GM23338 (cell line): ENCODE measurements at regions not wholly inside any gene's neighbourhood (a gene's known extent, or its start where the extent isn't known, plus 50 kb on each side); places are given as distances from the start of the nearest gene placed in this dataset.

Experiments used
- ATAC-seq: fragments of 200-7000 bp; cut with Tn5 transposase; 3 replicates; pipeline ENCODE4 v1.9.1; 2020
- DNase-seq: peaks from one replicate; pipeline ENCODE4 v3.0.0-alpha.2; 2015; ENCODE audit warnings: low spot score
- H2AFZ ChIP-seq: fragments of 200-600 bp; sonication (generic); 2 replicates; pipeline ENCODE4 v1.8.0; 2016; ENCODE audit warnings: antibody characterized with exemption, mild to moderate bottlenecking, moderate library complexity
- H3F3A ChIP-seq: fragments of 200-600 bp; sonication (generic); replicated peaks from 2 replicates; pipeline ENCODE4 v1.8.0; 2017; ENCODE audit warnings: antibody characterized with exemption, mixed run types, low read depth
- H3K27ac ChIP-seq: fragments of 200-600 bp; sonication (generic); 2 replicates; pipeline ENCODE4 v1.6.1; 2016; ENCODE audit warnings: low read depth
- H3K27me3 ChIP-seq: fragments of 200-600 bp; sonication (generic); 2 replicates; pipeline ENCODE4 v1.8.0; 2016; ENCODE audit warnings: mild to moderate bottlenecking, mixed run types, moderate library complexity; ENCODE audit not compliant: insufficient read depth
- H3K36me3 ChIP-seq: fragments of 200-600 bp; sonication (generic); 2 replicates; pipeline ENCODE4 v1.8.0; 2016; ENCODE audit warnings: mild to moderate bottlenecking; ENCODE audit not compliant: insufficient read depth
- H3K4me1 ChIP-seq: fragments of 200-600 bp; sonication (generic); 2 replicates; pipeline ENCODE4 v1.8.0; 2016; ENCODE audit warnings: mild to moderate bottlenecking, moderate library complexity; ENCODE audit not compliant: insufficient read depth
- H3K4me2 ChIP-seq: fragments of 200-600 bp; sonication (generic); 2 replicates; pipeline ENCODE4 v1.7.1; 2017; ENCODE audit warnings: mixed run types
- H3K4me3 ChIP-seq: fragments of 200-600 bp; sonication (generic); 2 replicates; pipeline ENCODE4 v1.6.1; 2016; ENCODE audit warnings: mixed run types
- H3K79me2 ChIP-seq: fragments of 200-600 bp; sonication (generic); replicated peaks from 2 replicates; pipeline ENCODE4 v1.8.0; 2017; ENCODE audit warnings: mild to moderate bottlenecking; ENCODE audit not compliant: insufficient read depth
- H3K9me2 ChIP-seq: fragments of 200-600 bp; sonication (generic); 2 replicates; pipeline ENCODE4 v1.8.0; 2017; ENCODE audit not compliant: insufficient read depth
- H4K20me1 ChIP-seq: fragments of 200-600 bp; sonication (generic); replicated peaks from 2 replicates; pipeline ENCODE4 v1.8.0; 2017; ENCODE audit warnings: mild to moderate bottlenecking; ENCODE audit not compliant: insufficient read depth
- H3K27ac Mint-ChIP-seq: 2 replicates; pipeline ENCODE4 v1.8.0; 2020; ENCODE audit warnings: inconsistent platforms, mild to moderate bottlenecking, moderate library complexity, mixed read lengths
- H3K27me3 Mint-ChIP-seq: 3 replicates; pipeline ENCODE4 v1.8.0; 2022; ENCODE audit warnings: low read depth, mild to moderate bottlenecking, moderate library complexity, mixed read lengths, inconsistent platforms; ENCODE audit not compliant: insufficient read depth, poor library complexity
- H3K36me3 Mint-ChIP-seq: 3 replicates; pipeline ENCODE4 v1.8.0; 2021; ENCODE audit warnings: low read depth, mild to moderate bottlenecking, inconsistent platforms, moderate library complexity, mixed read lengths
- H3K4me1 Mint-ChIP-seq: 3 replicates; pipeline ENCODE4 v1.8.0; 2020; ENCODE audit warnings: mild to moderate bottlenecking, inconsistent platforms, mixed read lengths
- H3K4me3 Mint-ChIP-seq: 3 replicates; pipeline ENCODE4 v1.8.0; 2021; ENCODE audit warnings: moderate library complexity, mild to moderate bottlenecking, inconsistent platforms, mixed read lengths
- H3K9me3 Mint-ChIP-seq: 3 replicates; pipeline ENCODE4 v1.8.0; 2020; ENCODE audit warnings: moderate library complexity, mild to moderate bottlenecking, inconsistent platforms, mixed read lengths
- CREB1 ChIP-seq: fragments of 250-450 bp; sonication (Bioruptor Pico); IDR thresholded peaks from 2 replicates; pipeline ENCODE4 v1.5.0; 2020; ENCODE audit warnings: low read depth, mild to moderate bottlenecking, moderate library complexity
- EZH2 ChIP-seq: fragments of 200-600 bp; sonication (generic); IDR thresholded peaks from one replicate; pipeline ENCODE4 v1.8.0; 2017; ENCODE audit warnings: antibody characterized with exemption, mild to moderate bottlenecking, low read depth; ENCODE audit not compliant: unreplicated experiment
- EZH2phosphoT487 ChIP-seq: fragments of 200-600 bp; sonication (generic); IDR thresholded peaks from one replicate; pipeline ENCODE4 v1.8.1; 2018; ENCODE audit warnings: antibody characterized with exemption; ENCODE audit not compliant: unreplicated experiment
- JUNB ChIP-seq: IDR thresholded peaks from one replicate; pipeline ENCODE4 v1.6.1; 2016; ENCODE audit warnings: antibody characterized with exemption; ENCODE audit not compliant: unreplicated experiment
- REST ChIP-seq: IDR thresholded peaks from one replicate; pipeline ENCODE4 v1.6.1; 2018; ENCODE audit warnings: antibody characterized with exemption; ENCODE audit not compliant: unreplicated experiment
- STAT1 ChIP-seq: IDR thresholded peaks from one replicate; pipeline ENCODE4 v1.6.1; 2016; ENCODE audit warnings: antibody characterized with exemption; ENCODE audit not compliant: unreplicated experiment
- ZNF114 ChIP-seq: fragments of 250-450 bp; sonication (Bioruptor Pico); IDR thresholded peaks from 2 replicates; pipeline ENCODE4 v1.5.0; 2020; ENCODE audit warnings: mild to moderate bottlenecking, moderate library complexity
- TF ChIP-seq, protein P1 (sequence below): fragments of 250-450 bp; sonication (Bioruptor Pico); IDR thresholded peaks from 2 replicates; pipeline ENCODE4 v1.5.0; 2020; ENCODE audit warnings: mild to moderate bottlenecking, moderate library complexity
- TF ChIP-seq, protein P2 (sequence below): IDR thresholded peaks from 2 replicates; pipeline ENCODE4 v1.6.1; 2016; ENCODE audit warnings: antibody characterized with exemption

- Histone ChIP-seq H4K20me1 (no peaks in the 10 kb centered on the region), H3K4me2 (no peak overlapping the region), H3K4me1 (no peaks in the 10 kb centered on the region), H3K27ac (no peak overlapping the region), H3K27me3 (no peaks in the 10 kb centered on the region), H3F3A (no peaks in the 10 kb centered on the region), H3K79me2 (no peaks in the 10 kb centered on the region), H3K9me2 (no peaks in the 10 kb centered on the region), H2AFZ (no peak overlapping the region), H3K36me3 (no peaks in the 10 kb centered on the region), H3K4me3 (no peak overlapping the region)
- ATAC-seq = no peak
- no peaks in the 10 kb centered on the region for H3K9me3 Mint-ChIP-seq
- no peak for DNase-seq
- H3K4me3 Mint-ChIP-seq = no peak overlapping the region
- TF ChIP-seq ZNF114 = no peak
- no peak for TF ChIP-seq EZH2phosphoT487
- no peaks in the 10 kb centered on the region for H3K36me3 Mint-ChIP-seq
- H3K27ac Mint-ChIP-seq = no peak overlapping the region
- peaks cover 4% of the 10 kb centered on the region; the same call in 1 of the 3 replicates for H3K4me1 Mint-ChIP-seq
- peaks cover 4% of the 10 kb centered on the region for H3K27me3 Mint-ChIP-seq
Measured at GRCh38 chr12:87651670-87652425, 377.4 kb downstream of the C12orf50 start.

GRCh38 chr12:87642245-87642644, 387.0 kb downstream of the C12orf50 start:
- peak overlapping the region; percentile 85 for H3K27ac Mint-ChIP-seq
- no peaks in the 10 kb centered on the region for H3K27me3 Mint-ChIP-seq
- no peak for ATAC-seq
- Histone ChIP-seq H3F3A (no peaks in the 10 kb centered on the region), H3K27me3 (no peaks in the 10 kb centered on the region), H3K9me2 (peaks cover 4% of the 10 kb centered on the region; the same call in 1 of the 2 replicates), H3K4me3 (no peak overlapping the region), H3K36me3 (no peaks in the 10 kb centered on the region), H4K20me1 (no peaks in the 10 kb centered on the region), H2AFZ (no peak overlapping the region), H3K4me2 (no peak overlapping the region), H3K79me2 (no peaks in the 10 kb centered on the region), H3K4me1 (no peaks in the 10 kb centered on the region), H3K27ac (no peak overlapping the region)
- peaks cover 12% of the 10 kb centered on the region for H3K4me1 Mint-ChIP-seq
- peak; percentile 21 for DNase-seq
- H3K4me3 Mint-ChIP-seq = no peak overlapping the region
- no peaks in the 10 kb centered on the region for H3K36me3 Mint-ChIP-seq
- no peaks in the 10 kb centered on the region for H3K9me3 Mint-ChIP-seq
- TF ChIP-seq EZH2 (no peak), REST (no peak), STAT1 (no peak), CREB1 (CRISPR knock-in tag) (no peak), JUNB (no peak)
- TF ChIP-seq, protein P1, sequence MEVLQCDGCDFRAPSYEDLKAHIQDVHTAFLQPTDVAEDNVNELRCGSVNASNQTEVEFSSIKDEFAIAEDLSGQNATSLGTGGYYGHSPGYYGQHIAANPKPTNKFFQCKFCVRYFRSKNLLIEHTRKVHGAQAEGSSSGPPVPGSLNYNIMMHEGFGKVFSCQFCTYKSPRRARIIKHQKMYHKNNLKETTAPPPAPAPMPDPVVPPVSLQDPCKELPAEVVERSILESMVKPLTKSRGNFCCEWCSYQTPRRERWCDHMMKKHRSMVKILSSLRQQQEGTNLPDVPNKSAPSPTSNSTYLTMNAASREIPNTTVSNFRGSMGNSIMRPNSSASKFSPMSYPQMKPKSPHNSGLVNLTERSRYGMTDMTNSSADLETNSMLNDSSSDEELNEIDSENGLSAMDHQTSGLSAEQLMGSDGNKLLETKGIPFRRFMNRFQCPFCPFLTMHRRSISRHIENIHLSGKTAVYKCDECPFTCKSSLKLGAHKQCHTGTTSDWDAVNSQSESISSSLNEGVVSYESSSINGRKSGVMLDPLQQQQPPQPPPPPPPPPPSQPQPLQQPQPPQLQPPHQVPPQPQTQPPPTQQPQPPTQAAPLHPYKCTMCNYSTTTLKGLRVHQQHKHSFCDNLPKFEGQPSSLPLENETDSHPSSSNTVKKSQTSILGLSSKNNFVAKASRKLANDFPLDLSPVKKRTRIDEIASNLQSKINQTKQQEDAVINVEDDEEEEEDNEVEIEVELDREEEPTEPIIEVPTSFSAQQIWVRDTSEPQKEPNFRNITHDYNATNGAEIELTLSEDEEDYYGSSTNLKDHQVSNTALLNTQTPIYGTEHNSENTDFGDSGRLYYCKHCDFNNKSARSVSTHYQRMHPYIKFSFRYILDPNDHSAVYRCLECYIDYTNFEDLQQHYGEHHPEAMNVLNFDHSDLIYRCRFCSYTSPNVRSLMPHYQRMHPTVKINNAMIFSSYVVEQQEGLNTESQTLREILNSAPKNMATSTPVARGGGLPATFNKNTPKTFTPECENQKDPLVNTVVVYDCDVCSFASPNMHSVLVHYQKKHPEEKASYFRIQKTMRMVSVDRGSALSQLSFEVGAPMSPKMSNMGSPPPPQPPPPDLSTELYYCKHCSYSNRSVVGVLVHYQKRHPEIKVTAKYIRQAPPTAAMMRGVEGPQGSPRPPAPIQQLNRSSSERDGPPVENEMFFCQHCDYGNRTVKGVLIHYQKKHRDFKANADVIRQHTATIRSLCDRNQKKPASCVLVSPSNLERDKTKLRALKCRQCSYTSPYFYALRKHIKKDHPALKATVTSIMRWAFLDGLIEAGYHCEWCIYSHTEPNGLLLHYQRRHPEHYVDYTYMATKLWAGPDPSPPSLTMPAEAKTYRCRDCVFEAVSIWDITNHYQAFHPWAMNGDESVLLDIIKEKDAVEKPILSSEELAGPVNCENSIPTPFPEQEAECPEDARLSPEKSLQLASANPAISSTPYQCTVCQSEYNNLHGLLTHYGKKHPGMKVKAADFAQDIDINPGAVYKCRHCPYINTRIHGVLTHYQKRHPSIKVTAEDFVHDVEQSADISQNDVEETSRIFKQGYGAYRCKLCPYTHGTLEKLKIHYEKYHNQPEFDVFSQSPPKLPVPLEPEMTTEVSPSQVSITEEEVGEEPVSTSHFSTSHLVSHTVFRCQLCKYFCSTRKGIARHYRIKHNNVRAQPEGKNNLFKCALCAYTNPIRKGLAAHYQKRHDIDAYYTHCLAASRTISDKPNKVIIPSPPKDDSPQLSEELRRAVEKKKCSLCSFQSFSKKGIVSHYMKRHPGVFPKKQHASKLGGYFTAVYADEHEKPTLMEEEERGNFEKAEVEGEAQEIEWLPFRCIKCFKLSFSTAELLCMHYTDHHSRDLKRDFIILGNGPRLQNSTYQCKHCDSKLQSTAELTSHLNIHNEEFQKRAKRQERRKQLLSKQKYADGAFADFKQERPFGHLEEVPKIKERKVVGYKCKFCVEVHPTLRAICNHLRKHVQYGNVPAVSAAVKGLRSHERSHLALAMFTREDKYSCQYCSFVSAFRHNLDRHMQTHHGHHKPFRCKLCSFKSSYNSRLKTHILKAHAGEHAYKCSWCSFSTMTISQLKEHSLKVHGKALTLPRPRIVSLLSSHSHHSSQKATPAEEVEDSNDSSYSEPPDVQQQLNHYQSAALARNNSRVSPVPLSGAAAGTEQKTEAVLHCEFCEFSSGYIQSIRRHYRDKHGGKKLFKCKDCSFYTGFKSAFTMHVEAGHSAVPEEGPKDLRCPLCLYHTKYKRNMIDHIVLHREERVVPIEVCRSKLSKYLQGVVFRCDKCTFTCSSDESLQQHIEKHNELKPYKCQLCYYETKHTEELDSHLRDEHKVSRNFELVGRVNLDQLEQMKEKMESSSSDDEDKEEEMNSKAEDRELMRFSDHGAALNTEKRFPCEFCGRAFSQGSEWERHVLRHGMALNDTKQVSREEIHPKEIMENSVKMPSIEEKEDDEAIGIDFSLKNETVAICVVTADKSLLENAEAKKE (CRISPR knock-in tag) = no peak
- TF ChIP-seq, protein P2, sequence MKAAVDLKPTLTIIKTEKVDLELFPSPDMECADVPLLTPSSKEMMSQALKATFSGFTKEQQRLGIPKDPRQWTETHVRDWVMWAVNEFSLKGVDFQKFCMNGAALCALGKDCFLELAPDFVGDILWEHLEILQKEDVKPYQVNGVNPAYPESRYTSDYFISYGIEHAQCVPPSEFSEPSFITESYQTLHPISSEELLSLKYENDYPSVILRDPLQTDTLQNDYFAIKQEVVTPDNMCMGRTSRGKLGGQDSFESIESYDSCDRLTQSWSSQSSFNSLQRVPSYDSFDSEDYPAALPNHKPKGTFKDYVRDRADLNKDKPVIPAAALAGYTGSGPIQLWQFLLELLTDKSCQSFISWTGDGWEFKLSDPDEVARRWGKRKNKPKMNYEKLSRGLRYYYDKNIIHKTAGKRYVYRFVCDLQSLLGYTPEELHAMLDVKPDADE = no peak
